GM18507 (cell line): ENCODE measurements at regions not wholly inside any gene's neighbourhood (a gene's known extent, or its start where the extent isn't known, plus 50 kb on each side); places are given as distances from the start of the nearest gene placed in this dataset.
A peak's percentile ranks its signal among the peaks of the same experiment; 100 is the strongest.

ENCODE experiments used
- DNase-seq: peaks from one replicate; pipeline ENCODE4 v3.0.0; 2011; ENCODE audit warnings: low read depth; ENCODE audit not compliant: insufficient read length; ENCODE audit errors: extremely low spot score
- FAIRE-seq: peaks from 2 replicates; lab custom pipeline; 2011; peaks lifted over from hg19 to GRCh38; lab: Jason Lieb, UNC

GRCh38 chr10:6648894-6649720 lies 69.0 kb upstream of the PRKCQ start:
- DNase-seq (no peak), FAIRE-seq (no peak)

GRCh38 chr10:6647811-6648526 lies 67.9 kb upstream of the PRKCQ start:
- FAIRE-seq (no peak), DNase-seq (peak; percentile 18)

DNA sequence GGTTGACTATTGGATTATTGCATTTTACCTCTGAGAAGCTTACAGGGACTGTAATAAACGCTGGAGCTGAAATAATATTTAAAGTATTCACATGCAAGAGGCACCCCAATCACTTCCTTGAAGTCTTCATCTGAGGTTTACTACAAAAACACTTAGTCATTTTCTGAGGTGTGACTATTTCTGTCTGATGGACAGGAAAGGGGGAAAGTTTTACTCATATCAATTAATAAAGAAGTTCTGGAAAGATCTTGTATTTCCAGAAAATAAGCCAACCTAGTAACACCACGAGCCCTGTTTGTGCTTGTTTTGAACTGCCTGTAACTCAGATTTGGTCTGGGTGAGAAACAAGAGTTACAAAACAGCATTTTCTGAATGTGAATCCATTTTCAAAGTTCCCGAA lies 63.9 kb upstream of the PRKCQ start:
- FAIRE-seq: no peak

GRCh38 chr10:6642876-6643275 lies 62.8 kb upstream of the PRKCQ start:
- no peak for FAIRE-seq
- DNase-seq: no peak

More for the DNA sequence above, 63.9 kb upstream of the PRKCQ start:
- DNase-seq: no peak

DNA sequence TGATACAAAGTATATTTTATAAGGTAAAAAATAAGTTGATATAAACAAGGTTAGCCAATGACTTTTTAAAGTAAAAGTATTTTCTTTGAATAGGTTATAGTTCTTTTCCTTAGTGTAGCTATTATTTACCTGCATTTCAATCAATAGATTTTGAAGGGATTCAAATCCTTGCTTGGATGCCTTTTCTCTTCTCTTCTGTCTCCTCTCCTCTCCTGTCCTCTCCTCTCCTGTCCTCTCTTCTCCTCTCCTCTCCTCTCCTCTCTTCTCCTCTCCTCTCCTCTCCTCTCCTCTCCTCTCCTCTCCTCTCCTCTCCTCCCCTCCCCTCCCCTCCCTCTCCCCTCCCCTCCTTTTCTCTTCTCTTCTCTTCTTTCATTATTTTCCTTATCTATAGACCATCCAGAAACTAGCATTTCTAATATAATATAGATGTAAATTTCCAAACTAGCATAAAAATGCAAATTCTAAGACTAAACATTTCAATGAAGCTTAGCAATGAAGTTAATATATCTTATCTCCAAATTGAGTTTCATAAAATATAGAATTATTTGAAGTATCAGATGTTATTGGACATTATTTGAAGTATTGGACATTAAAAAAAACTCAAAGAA lies 60.5 kb upstream of the PRKCQ start:
- DNase-seq (no peak), FAIRE-seq (no peak)

DNA sequence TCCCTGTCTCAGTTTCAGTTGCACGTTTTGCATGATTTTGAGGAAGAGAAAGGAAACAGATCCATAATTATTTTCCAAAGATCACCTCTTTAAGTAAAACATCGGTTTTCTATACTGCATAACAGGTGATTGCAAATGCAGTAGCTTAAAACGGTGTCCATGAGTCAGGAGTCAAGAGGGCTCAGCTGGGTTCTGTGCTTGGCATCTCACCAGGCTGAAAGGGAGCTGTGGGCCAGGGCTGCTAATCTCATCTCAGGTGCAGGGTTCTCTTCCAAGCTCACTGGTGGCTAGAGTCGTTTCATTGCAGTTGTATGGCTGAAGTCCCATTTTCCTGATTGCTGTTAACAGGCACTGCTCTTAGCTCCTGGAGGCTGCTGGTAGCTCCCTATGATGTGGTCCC lies 57.0 kb upstream of the PRKCQ start:
- FAIRE-seq: no peak
- DNase-seq: no peak

GRCh38 chr10:6635784-6636183 lies 55.7 kb upstream of the PRKCQ start:
- DNase-seq: no peak
- no peak for FAIRE-seq
